ENCODE measurements at regions not wholly inside any gene's neighbourhood (a gene's known extent, or its start where the extent isn't known, plus 50 kb on each side); places are given as distances from the start of the nearest gene placed in this dataset.

- TF ChIP-seq CTCF (IDR thresholded peaks at IDR 0.05) (no peak), ZFX (IDR thresholded peaks at IDR 0.05; ENCODE audit: borderline replicate concordance) (no peak)
Measured at GRCh38 chr3:189449084-189449483, 182.1 kb upstream of the TP63 start.
